Esophagus squamous epithelium (tissue), 5 donors: ENCODE measurements at regions not wholly inside any gene's neighbourhood (a gene's known extent, or its start where the extent isn't known, plus 50 kb on each side); places are given as distances from the start of the nearest gene placed in this dataset.
"Not testable (repeated sequence)": the region's sequence is repeated elsewhere in the genome, so short reads cannot be mapped to it uniquely, and the experiment has no call there.

Experiments
- DNase-seq: peaks from one replicate; lab custom pipeline; 2025; lab: John Stamatoyannopoulos, UW
- H3K27ac ChIP-seq, 4 donors: fragments of 200-600 bp; sonication (generic); one replicate each; pipeline ENCODE4 v1.5.1; 2016 to 2019; ENCODE audit warnings: mild to moderate bottlenecking in 1 of 4
- H3K27me3 ChIP-seq, 4 donors: fragments of 200-600 bp; sonication (generic); 1 replicate in 3 of 4; 2 replicates in 1 of 4; pipeline versions ENCODE4 v1.5.1 to v1.6.0; 2017 to 2021; ENCODE audit warnings: antibody characterized with exemption in 1 of 4
- H3K36me3 ChIP-seq, 3 donors: fragments of 200-600 bp; sonication (generic); one replicate each; pipeline ENCODE4 v1.5.1; 2016 to 2019
- H3K4me1 ChIP-seq, 3 donors: fragments of 200-600 bp; sonication (generic); one replicate each; pipeline ENCODE4 v1.5.1; 2017 to 2019
- H3K4me3 ChIP-seq, 4 donors: fragments of 200-600 bp; sonication (generic); 1 replicate in 3 of 4; 2 replicates in 1 of 4; pipeline ENCODE4 v1.5.1; 2016 to 2019; ENCODE audit warnings: mild to moderate bottlenecking in 2 of 4, moderate library complexity in 1 of 4
- H3K9me3 ChIP-seq, 3 donors: fragments of 200-600 bp; sonication (generic); one replicate each; pipeline ENCODE4 v1.5.1; 2016 to 2019
- CTCF ChIP-seq, 6 experiments: fragments of 450-650 bp in 4 of 6; fragments of 200-600 bp in 2 of 6; sonication (generic) in 2 of 6; IDR thresholded peaks; one replicate each; pipeline ENCODE4 v1.5.1; 2016 to 2019; ENCODE audit warnings: antibody characterized with exemption in 6 of 6, mild to moderate bottlenecking in 4 of 6, moderate library complexity in 4 of 6
- POLR2A ChIP-seq, 4 donors: fragments of 450-650 bp; IDR thresholded peaks; one replicate each; pipeline ENCODE4 v1.6.1; 2017; ENCODE audit warnings: antibody characterized with exemption in 4 of 4, mild to moderate bottlenecking in 4 of 4, moderate library complexity in 3 of 4
- WGBS, 2 donors: methylation state at CpG; one replicate each; pipeline ENCODE4 v1.1.5; 2018; 5-methylcytosine and 5-hydroxymethylcytosine counted together
- intact Hi-C: fragments of 100-400 bp; cut with DNase I; formaldehyde crosslinking; loops from one replicate; pipeline ENCODE4 v1.15.0; 2022
- donor health status: DM: yes; HTN: yes; CAD: no.

- intact Hi-C loops: no loop called here
- WGBS, 2 donors: 76 to 85% methylated on average over 6 to 9 of the region's 17 CpGs
These were observed 112.6 kb downstream of the ZNF664 start for GRCh38 chr12:124085419-124086296.

GRCh38 chr12:124086299-124086898 lies 113.4 kb downstream of the ZNF664 start:
- TF ChIP-seq CTCF (IDR thresholded peaks at IDR 0.05): no peak
- TF ChIP-seq POLR2A (IDR thresholded peaks at IDR 0.05): no peak
- no peak overlapping the region for H3K4me3 ChIP-seq
- intact Hi-C loops: no loop called here
- WGBS, 2 donors: 90% methylated on average over 6 to 7 of the region's 7 CpGs
- DNase-seq: no peak
- no peaks in the 10 kb centered on the region for H3K36me3 ChIP-seq
- H3K9me3 ChIP-seq: no peaks in the 10 kb centered on the region
- H3K27me3 ChIP-seq: no peaks in the 10 kb centered on the region
- H3K27ac ChIP-seq: no peak overlapping the region
- no peaks in the 10 kb centered on the region for H3K4me1 ChIP-seq

More at GRCh38 chr12:124085419-124086296, 112.6 kb downstream of the ZNF664 start:
- Histone ChIP-seq H3K36me3 (no peaks in the 10 kb centered on the region), H3K4me1 (no peaks in the 10 kb centered on the region), H3K4me3 (no peak overlapping the region), H3K9me3 (no peaks in the 10 kb centered on the region), H3K27me3 (no peaks in the 10 kb centered on the region), H3K27ac (no peak overlapping the region)
- DNase-seq: no peak
- no peak for TF ChIP-seq POLR2A (IDR thresholded peaks at IDR 0.05)
- no peak for TF ChIP-seq CTCF (IDR thresholded peaks at IDR 0.05)

- WGBS, 2 donors: 75 to 84% methylated on average over 9 to 10 of the region's 10 CpGs
- DNase-seq: no peak
- Histone ChIP-seq H3K9me3 (no peaks in the 10 kb centered on the region), H3K4me1 (no peaks in the 10 kb centered on the region), H3K4me3 (no peak overlapping the region), H3K36me3 (no peaks in the 10 kb centered on the region), H3K27ac (no peak overlapping the region), H3K27me3 (no peaks in the 10 kb centered on the region)
- TF ChIP-seq CTCF (IDR thresholded peaks at IDR 0.05): no peak
- TF ChIP-seq POLR2A (IDR thresholded peaks at IDR 0.05): no peak
- intact Hi-C loops: no loop called here
These were observed 114.4 kb downstream of the ZNF664 start for GRCh38 chr12:124087266-124088051.

- Histone ChIP-seq H3K36me3 (no peaks in the 10 kb centered on the region), H3K27me3 (no peaks in the 10 kb centered on the region), H3K4me1 (no peaks in the 10 kb centered on the region), H3K9me3 (no peaks in the 10 kb centered on the region), H3K4me3 (no peak overlapping the region), H3K27ac (no peak overlapping the region)
- TF ChIP-seq POLR2A (IDR thresholded peaks at IDR 0.05) (no peak), CTCF (IDR thresholded peaks at IDR 0.05) (no peak)
- 78 to 84% methylated on average over 9 to 16 of the region's 16 CpGs for WGBS, 2 donors
- intact Hi-C loops: no loop called here
- DNase-seq: no peak
These were observed 115.3 kb downstream of the ZNF664 start for GRCh38 chr12:124088217-124088907.

- whole genome bisulfite sequencing, 2 donors: 85 to 100% methylated on average over 5 of the region's 11 CpGs
- H3K4me1 ChIP-seq, H3K27ac ChIP-seq, H3K27me3 ChIP-seq, H3K9me3 ChIP-seq, H3K36me3 ChIP-seq, H3K4me3 ChIP-seq, DNase-seq, intact Hi-C loops: not testable (repeated sequence)
These were observed 116.3 kb downstream of the ZNF664 start for GRCh38 chr12:124089181-124089914.
